ENCODE measurements at regions not wholly inside any gene's neighbourhood (a gene's known extent, or its start where the extent isn't known, plus 50 kb on each side); places are given as distances from the start of the nearest gene placed in this dataset.

- Histone ChIP-seq H3K4me1 (ENCODE audit: insufficient read depth, low read length) (peaks cover 14% of the 10 kb centered on the region), H3K4me2 (ENCODE audit: insufficient read depth, low read length) (peak overlapping the region; percentile 4), H3K4me3 (ENCODE audit: insufficient read depth, low read length) (no peak overlapping the region), H3K27ac (ENCODE audit: low read depth, low read length) (no peak overlapping the region), H3K27me3 (ENCODE audit: insufficient read depth, low read length) (no peaks in the 10 kb centered on the region), H2AFZ (ENCODE audit: low read length) (no peak overlapping the region), H4K20me1 (ENCODE audit: insufficient read depth, low read length) (no peaks in the 10 kb centered on the region), H3K36me3 (ENCODE audit: insufficient read depth, low read length) (no peaks in the 10 kb centered on the region), H3K79me2 (ENCODE audit: insufficient read depth, low read length) (no peaks in the 10 kb centered on the region), H3K9me3 (ENCODE audit: low read depth, low read length) (no peaks in the 10 kb centered on the region)
- no peak for DNase-seq (ENCODE audit: insufficient read length, low spot score, missing footprints)
- no peak for TF ChIP-seq CTCF (IDR thresholded peaks at IDR 0.05; ENCODE audit: extremely low read depth, low read depth, low read length)
Observed at GRCh38 chr4:138644322-138644721, 371.3 kb upstream of the NOCT start.

GRCh38 chr4:138643827-138644226 is 371.8 kb upstream of the NOCT start:
- Histone ChIP-seq H3K27me3 (ENCODE audit: insufficient read depth, low read length) (no peaks in the 10 kb centered on the region), H2AFZ (ENCODE audit: low read length) (no peak overlapping the region), H3K4me1 (ENCODE audit: insufficient read depth, low read length) (peaks cover 19% of the 10 kb centered on the region), H3K9me3 (ENCODE audit: low read depth, low read length) (no peaks in the 10 kb centered on the region), H3K36me3 (ENCODE audit: insufficient read depth, low read length) (no peaks in the 10 kb centered on the region), H4K20me1 (ENCODE audit: insufficient read depth, low read length) (no peaks in the 10 kb centered on the region), H3K79me2 (ENCODE audit: insufficient read depth, low read length) (no peaks in the 10 kb centered on the region), H3K27ac (ENCODE audit: low read depth, low read length) (no peak overlapping the region), H3K4me2 (ENCODE audit: insufficient read depth, low read length) (no peak overlapping the region), H3K4me3 (ENCODE audit: insufficient read depth, low read length) (no peak overlapping the region)
- TF ChIP-seq CTCF (IDR thresholded peaks at IDR 0.05; ENCODE audit: extremely low read depth, low read depth, low read length) = no peak
- no peak for DNase-seq (ENCODE audit: insufficient read length, low spot score, missing footprints)

GRCh38 chr4:138639018-138639741 is 376.4 kb upstream of the NOCT start:
- no peak overlapping the region for H3K4me3 ChIP-seq (ENCODE audit: insufficient read depth, low read length)
- TF ChIP-seq CTCF (IDR thresholded peaks at IDR 0.05; ENCODE audit: extremely low read depth, low read depth, low read length) = no peak
- no peaks in the 10 kb centered on the region for H3K36me3 ChIP-seq (ENCODE audit: insufficient read depth, low read length)
- H3K9me3 ChIP-seq (ENCODE audit: low read depth, low read length) = no peaks in the 10 kb centered on the region
- no peak overlapping the region for H2AFZ ChIP-seq (ENCODE audit: low read length)
- H3K27ac ChIP-seq (ENCODE audit: low read depth, low read length) = no peak overlapping the region
- H3K79me2 ChIP-seq (ENCODE audit: insufficient read depth, low read length) = no peaks in the 10 kb centered on the region
- DNase-seq (ENCODE audit: insufficient read length, low spot score, missing footprints) = no peak
- peaks cover 12% of the 10 kb centered on the region for H3K4me1 ChIP-seq (ENCODE audit: insufficient read depth, low read length)
- no peaks in the 10 kb centered on the region for H3K27me3 ChIP-seq (ENCODE audit: insufficient read depth, low read length)
- H4K20me1 ChIP-seq (ENCODE audit: insufficient read depth, low read length) = no peaks in the 10 kb centered on the region
- H3K4me2 ChIP-seq (ENCODE audit: insufficient read depth, low read length) = no peak overlapping the region

- Histone ChIP-seq H3K9me3 (ENCODE audit: low read depth, low read length) (no peaks in the 10 kb centered on the region), H3K79me2 (ENCODE audit: insufficient read depth, low read length) (no peaks in the 10 kb centered on the region), H3K27ac (ENCODE audit: low read depth, low read length) (no peak overlapping the region), H3K4me3 (ENCODE audit: insufficient read depth, low read length) (no peak overlapping the region), H3K4me1 (ENCODE audit: insufficient read depth, low read length) (peaks cover 14% of the 10 kb centered on the region), H3K27me3 (ENCODE audit: insufficient read depth, low read length) (no peaks in the 10 kb centered on the region), H4K20me1 (ENCODE audit: insufficient read depth, low read length) (no peaks in the 10 kb centered on the region), H3K4me2 (ENCODE audit: insufficient read depth, low read length) (no peak overlapping the region), H3K36me3 (ENCODE audit: insufficient read depth, low read length) (no peaks in the 10 kb centered on the region), H2AFZ (ENCODE audit: low read length) (no peak overlapping the region)
- no peak for TF ChIP-seq CTCF (IDR thresholded peaks at IDR 0.05; ENCODE audit: extremely low read depth, low read depth, low read length)
- no peak for DNase-seq (ENCODE audit: insufficient read length, low spot score, missing footprints)
Observed at GRCh38 chr4:138636781-138637180, 378.8 kb upstream of the NOCT start.
